Vagina (tissue), 2 donors: ENCODE measurements at regions not wholly inside any gene's neighbourhood (a gene's known extent, or its start where the extent isn't known, plus 50 kb on each side); places are given as distances from the start of the nearest gene placed in this dataset.

Experiments
- DNase-seq, 2 donors: peaks; one replicate each; pipeline ENCODE4 v3.0.0-alpha.2; 2017; ENCODE audit errors: extremely low spot score in 2 of 2
- H3K27ac ChIP-seq: fragments of 200-600 bp; sonication (generic); one replicate; pipeline ENCODE4 v1.5.1; 2019
- H3K27me3 ChIP-seq: fragments of 200-600 bp; sonication (generic); one replicate; pipeline ENCODE4 v1.5.1; 2019
- H3K36me3 ChIP-seq, 2 donors: fragments of 200-600 bp; sonication (generic); one replicate each; pipeline ENCODE4 v1.5.1; 2017 to 2019
- H3K4me1 ChIP-seq: fragments of 200-600 bp; sonication (generic); one replicate; pipeline ENCODE4 v1.5.1; 2019
- H3K4me3 ChIP-seq, 2 donors: fragments of 200-600 bp; sonication (generic); 1 replicate in 1 of 2; 2 replicates in 1 of 2; pipeline ENCODE4 v1.5.1; 2016 to 2019
- H3K9me3 ChIP-seq: fragments of 200-600 bp; sonication (generic); one replicate; pipeline ENCODE4 v1.5.1; 2019
- POLR2A ChIP-seq, 2 donors: fragments of 450-650 bp; IDR thresholded peaks; one replicate each; pipeline ENCODE4 v1.6.1; 2017; ENCODE audit warnings: antibody characterized with exemption in 2 of 2, mild to moderate bottlenecking in 2 of 2, moderate library complexity in 2 of 2
- POLR2AphosphoS5 ChIP-seq, 2 donors: sonication (generic); formaldehyde crosslinking; IDR thresholded peaks; one replicate each; pipeline ENCODE4 v1.9.0; 2017; ENCODE audit warnings: antibody characterized with exemption in 2 of 2, mild to moderate bottlenecking in 2 of 2, low read depth in 1 of 2; ENCODE audit not compliant: insufficient read depth in 1 of 2
- intact Hi-C: fragments of 100-400 bp; cut with DNase I; formaldehyde crosslinking; loops from one replicate; pipeline ENCODE4 v1.15.1; 2023
- TF ChIP-seq, protein P1 (sequence below), 3 experiments: fragments of 450-650 bp in 2 of 3; fragments of 200-600 bp in 1 of 3; sonication (generic) in 1 of 3; IDR thresholded peaks; one replicate each; pipeline ENCODE4 v1.5.1; 2017 to 2019; ENCODE audit warnings: antibody characterized with exemption in 3 of 3, mild to moderate bottlenecking in 2 of 3, moderate library complexity in 2 of 3

DNA sequence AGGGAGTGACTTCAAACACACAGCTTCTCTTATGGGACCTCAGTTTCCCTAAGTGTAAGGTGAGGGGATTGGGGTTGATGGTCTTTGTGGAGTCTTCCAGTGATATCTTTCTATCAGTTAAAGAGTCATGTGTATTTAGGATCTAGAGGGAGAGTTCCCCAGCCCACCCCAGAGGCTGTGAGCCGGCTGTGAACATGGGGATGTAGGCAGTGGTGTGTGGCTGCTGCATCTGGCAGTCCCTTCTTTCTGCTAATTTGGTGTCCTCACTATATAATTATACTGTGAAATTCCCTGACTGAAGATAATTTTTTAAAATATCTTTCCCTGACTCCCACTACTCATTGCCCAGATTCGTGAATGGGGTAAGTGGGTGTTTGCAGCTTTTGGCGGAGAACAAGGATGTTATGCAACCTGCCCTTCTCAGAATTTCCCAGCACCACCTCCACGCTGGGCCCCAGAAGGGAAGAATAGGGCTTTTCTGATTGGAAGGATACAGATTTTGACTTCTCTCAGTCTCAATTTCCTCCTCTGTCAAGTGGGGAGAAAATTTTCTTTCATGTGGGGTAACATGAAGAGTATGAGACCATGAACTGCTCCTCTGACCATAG, 79.0 kb upstream of the RASGRF1 start:
- H3K4me1 ChIP-seq = peaks cover 19% of the 10 kb centered on the region
- peak overlapping the region; percentile 24 for H3K27ac ChIP-seq
- H3K9me3 ChIP-seq = no peaks in the 10 kb centered on the region
- TF ChIP-seq, protein P1, sequence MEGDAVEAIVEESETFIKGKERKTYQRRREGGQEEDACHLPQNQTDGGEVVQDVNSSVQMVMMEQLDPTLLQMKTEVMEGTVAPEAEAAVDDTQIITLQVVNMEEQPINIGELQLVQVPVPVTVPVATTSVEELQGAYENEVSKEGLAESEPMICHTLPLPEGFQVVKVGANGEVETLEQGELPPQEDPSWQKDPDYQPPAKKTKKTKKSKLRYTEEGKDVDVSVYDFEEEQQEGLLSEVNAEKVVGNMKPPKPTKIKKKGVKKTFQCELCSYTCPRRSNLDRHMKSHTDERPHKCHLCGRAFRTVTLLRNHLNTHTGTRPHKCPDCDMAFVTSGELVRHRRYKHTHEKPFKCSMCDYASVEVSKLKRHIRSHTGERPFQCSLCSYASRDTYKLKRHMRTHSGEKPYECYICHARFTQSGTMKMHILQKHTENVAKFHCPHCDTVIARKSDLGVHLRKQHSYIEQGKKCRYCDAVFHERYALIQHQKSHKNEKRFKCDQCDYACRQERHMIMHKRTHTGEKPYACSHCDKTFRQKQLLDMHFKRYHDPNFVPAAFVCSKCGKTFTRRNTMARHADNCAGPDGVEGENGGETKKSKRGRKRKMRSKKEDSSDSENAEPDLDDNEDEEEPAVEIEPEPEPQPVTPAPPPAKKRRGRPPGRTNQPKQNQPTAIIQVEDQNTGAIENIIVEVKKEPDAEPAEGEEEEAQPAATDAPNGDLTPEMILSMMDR (IDR thresholded peaks at IDR 0.05) = no peak
- TF ChIP-seq POLR2A (IDR thresholded peaks at IDR 0.05) = no peak
- no peak for TF ChIP-seq POLR2AphosphoS5 (IDR thresholded peaks at IDR 0.05; ENCODE audit: insufficient read depth in 1 of 2, low read depth in 1 of 2)
- peak in 1 of 2 donors; percentile 47 for DNase-seq
- no peaks in the 10 kb centered on the region for H3K36me3 ChIP-seq
- H3K27me3 ChIP-seq = no peaks in the 10 kb centered on the region
- intact Hi-C loops = no loop called here
- no peak overlapping the region for H3K4me3 ChIP-seq

DNA sequence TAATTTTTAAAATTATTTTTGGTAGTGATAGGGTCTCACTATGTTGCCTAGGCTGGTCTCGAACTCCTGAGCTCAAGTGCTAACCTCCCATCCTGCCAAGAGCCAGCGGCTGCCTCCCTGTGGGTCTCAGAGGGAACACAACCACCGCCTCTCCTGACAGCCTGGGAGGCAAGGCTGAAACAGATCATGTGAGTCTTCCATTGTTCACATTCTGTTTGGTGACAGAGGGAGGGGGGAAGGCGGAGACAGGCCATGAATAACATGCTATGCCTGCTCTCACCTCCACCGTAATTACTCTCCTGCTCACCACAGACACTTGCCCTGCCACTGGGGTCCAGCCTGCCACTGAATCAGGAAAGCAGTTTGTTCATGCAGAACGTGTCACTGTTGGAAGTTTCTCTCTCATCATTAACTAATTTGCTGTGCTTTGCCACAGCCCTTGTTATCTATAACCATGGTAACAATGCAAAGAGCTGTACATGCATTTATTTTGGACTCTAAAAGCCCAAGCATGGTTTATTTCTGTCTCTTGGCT, 78.4 kb upstream of the RASGRF1 start:
- peak; percentile 22 to 46 for DNase-seq
- no peaks in the 10 kb centered on the region for H3K9me3 ChIP-seq
- intact Hi-C loops = no loop called here
- peaks cover 19% of the 10 kb centered on the region for H3K4me1 ChIP-seq
- no peaks in the 10 kb centered on the region for H3K27me3 ChIP-seq
- H3K4me3 ChIP-seq = no peak overlapping the region
- H3K27ac ChIP-seq = peak overlapping the region; percentile 24
- no peaks in the 10 kb centered on the region for H3K36me3 ChIP-seq
- TF ChIP-seq POLR2AphosphoS5 (IDR thresholded peaks at IDR 0.05; ENCODE audit: insufficient read depth in 1 of 2, low read depth in 1 of 2) (no peak), POLR2A (IDR thresholded peaks at IDR 0.05) (no peak)
- TF ChIP-seq, protein P1 (IDR thresholded peaks at IDR 0.05) = no peak

DNA sequence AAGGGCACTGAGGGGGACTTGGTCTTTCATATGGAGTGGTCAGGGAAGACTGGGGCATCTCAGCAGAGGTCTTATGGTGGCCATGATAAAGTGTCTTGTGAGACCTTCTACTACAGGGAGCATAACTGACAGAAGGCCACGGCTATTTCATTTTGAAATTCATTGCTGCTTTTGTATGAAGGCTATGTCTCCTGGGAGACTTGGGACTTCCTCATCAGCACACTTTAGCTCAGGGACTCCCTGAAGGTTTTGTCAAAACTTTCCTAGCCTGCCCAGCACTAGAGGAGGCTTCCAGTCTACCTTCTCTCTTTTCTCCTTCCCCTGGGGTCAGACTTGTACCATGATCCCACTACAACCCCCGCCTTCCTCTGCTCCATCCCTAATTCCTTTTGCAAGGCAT, 77.2 kb upstream of the RASGRF1 start:
- H3K36me3 ChIP-seq = no peaks in the 10 kb centered on the region
- TF ChIP-seq POLR2A (IDR thresholded peaks at IDR 0.05) = no peak
- no peak for TF ChIP-seq POLR2AphosphoS5 (IDR thresholded peaks at IDR 0.05; ENCODE audit: insufficient read depth in 1 of 2, low read depth in 1 of 2)
- TF ChIP-seq, protein P1 (IDR thresholded peaks at IDR 0.05) = no peak
- H3K9me3 ChIP-seq = no peaks in the 10 kb centered on the region
- H3K27ac ChIP-seq = no peak overlapping the region
- intact Hi-C loops = no loop called here
- DNase-seq = peak in 1 of 2 donors; percentile 11
- H3K4me1 ChIP-seq = peaks cover 19% of the 10 kb centered on the region
- no peaks in the 10 kb centered on the region for H3K27me3 ChIP-seq
- H3K4me3 ChIP-seq = no peak overlapping the region

DNA sequence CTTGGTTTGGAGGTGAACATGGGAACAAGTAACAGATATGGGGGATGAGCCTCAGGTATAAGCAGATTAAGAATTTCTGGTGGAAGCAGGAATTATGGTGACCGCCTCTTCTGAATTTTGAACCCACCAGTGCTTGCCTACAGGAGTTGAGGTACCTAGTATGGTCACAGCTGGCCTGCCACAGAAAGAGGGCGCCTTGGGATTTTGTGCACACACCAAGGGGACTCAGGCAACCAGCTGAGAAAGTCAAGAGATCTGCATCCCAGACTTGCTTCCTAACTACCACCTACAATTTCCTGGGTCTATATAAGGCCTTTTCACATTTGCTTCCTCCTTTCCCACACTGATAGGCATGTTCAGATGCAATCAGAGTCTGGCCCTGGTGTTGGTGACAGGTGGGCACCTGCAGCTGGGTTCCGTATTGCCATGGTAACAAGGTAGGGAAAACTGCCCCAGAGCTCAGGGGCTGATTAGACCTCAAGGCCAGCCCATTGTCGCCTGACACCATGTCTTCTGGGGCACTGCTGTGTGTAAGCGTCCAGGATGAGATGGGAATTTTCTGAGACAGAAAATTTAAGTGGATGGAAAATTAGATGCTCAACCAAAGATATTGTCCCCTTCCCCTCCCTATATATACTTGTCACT, 75.9 kb upstream of the RASGRF1 start:
- intact Hi-C loops = no loop called here
- H3K27ac ChIP-seq = no peak overlapping the region
- DNase-seq = peak in 1 of 2 donors; percentile 80
- H3K36me3 ChIP-seq = no peaks in the 10 kb centered on the region
- H3K4me1 ChIP-seq = peaks cover 19% of the 10 kb centered on the region
- no peaks in the 10 kb centered on the region for H3K27me3 ChIP-seq
- H3K4me3 ChIP-seq = no peak overlapping the region
- no peaks in the 10 kb centered on the region for H3K9me3 ChIP-seq
- TF ChIP-seq, protein P1 (IDR thresholded peaks at IDR 0.05) = no peak
- TF ChIP-seq POLR2A (IDR thresholded peaks at IDR 0.05) (no peak), POLR2AphosphoS5 (IDR thresholded peaks at IDR 0.05; ENCODE audit: insufficient read depth in 1 of 2, low read depth in 1 of 2) (no peak)

DNA sequence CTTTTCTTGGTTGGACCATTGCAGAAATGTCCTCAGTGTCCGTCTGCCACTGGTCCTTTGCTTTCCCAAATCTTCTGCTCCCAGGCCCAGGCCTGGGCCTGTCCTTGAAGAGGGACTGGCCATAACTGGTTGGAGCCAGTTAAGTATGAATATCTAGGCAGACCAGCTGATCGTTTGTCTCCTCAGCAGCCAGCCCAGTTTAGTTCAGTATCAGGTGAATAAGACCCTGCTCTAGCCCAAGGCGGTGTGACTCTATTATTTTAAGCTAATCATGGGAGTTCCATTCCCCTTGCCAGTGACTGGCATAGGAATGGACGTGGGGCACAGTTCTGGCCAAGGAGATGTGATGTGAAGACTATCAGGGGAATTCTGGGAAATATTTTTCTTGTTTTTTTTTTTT, 73.9 kb upstream of the RASGRF1 start:
- Histone ChIP-seq H3K4me3 (no peak overlapping the region), H3K27me3 (no peaks in the 10 kb centered on the region), H3K4me1 (peaks cover 5% of the 10 kb centered on the region), H3K36me3 (no peaks in the 10 kb centered on the region), H3K27ac (no peak overlapping the region), H3K9me3 (no peaks in the 10 kb centered on the region)
- peak; percentile 54 to 61 for DNase-seq
- intact Hi-C loops = no loop called here
- TF ChIP-seq, protein P1 (IDR thresholded peaks at IDR 0.05) = no peak
- no peak for TF ChIP-seq POLR2AphosphoS5 (IDR thresholded peaks at IDR 0.05; ENCODE audit: insufficient read depth in 1 of 2, low read depth in 1 of 2)
- TF ChIP-seq POLR2A (IDR thresholded peaks at IDR 0.05) = no peak
